Subcutaneous abdominal adipose tissue (tissue), 5 donors: ENCODE measurements at regions not wholly inside any gene's neighbourhood (a gene's known extent, or its start where the extent isn't known, plus 50 kb on each side); places are given as distances from the start of the nearest gene placed in this dataset.
"Not testable (repeated sequence)": the region's sequence is repeated elsewhere in the genome, so short reads cannot be mapped to it uniquely, and the experiment has no call there.

Experiments used
- H3K27ac ChIP-seq: one replicate; pipeline ENCODE4 v1.7.0; 2013; ENCODE audit warnings: low read depth, mild to moderate bottlenecking, inconsistent platforms, low read length, moderate library complexity
- H3K27me3 ChIP-seq, 5 donors: one replicate each; pipeline ENCODE4 v1.7.0; 2013; ENCODE audit warnings: low read length in 5 of 5, inconsistent platforms in 1 of 5; ENCODE audit not compliant: control insufficient read depth in 5 of 5, insufficient read depth in 4 of 5
- H3K36me3 ChIP-seq, 5 donors: one replicate each; pipeline ENCODE4 v1.7.0; 2013; ENCODE audit warnings: low read length in 5 of 5; ENCODE audit not compliant: control insufficient read depth in 5 of 5, insufficient read depth in 5 of 5
- H3K4me1 ChIP-seq, 5 donors: one replicate each; pipeline ENCODE4 v1.7.0; 2013; ENCODE audit warnings: low read length in 5 of 5, mild to moderate bottlenecking in 3 of 5, moderate library complexity in 1 of 5; ENCODE audit not compliant: control insufficient read depth in 5 of 5, insufficient read depth in 5 of 5
- H3K4me3 ChIP-seq, 5 donors: one replicate each; pipeline ENCODE4 v1.7.0; 2013; ENCODE audit warnings: low read length in 5 of 5, low read depth in 1 of 5
- H3K9ac ChIP-seq, 5 donors: one replicate each; pipeline ENCODE4 v1.7.0; 2013; ENCODE audit warnings: low read length in 5 of 5, mild to moderate bottlenecking in 4 of 5, moderate library complexity in 3 of 5
- H3K9me3 ChIP-seq, 5 donors: one replicate each; pipeline ENCODE4 v1.7.0; 2013; ENCODE audit warnings: low read length in 5 of 5; ENCODE audit not compliant: control insufficient read depth in 5 of 5
- donor health status: healthy.
- donor health status: healthy.
- donor health status: healthy.
- donor health status: healthy.
- donor health status: healthy.

DNA sequence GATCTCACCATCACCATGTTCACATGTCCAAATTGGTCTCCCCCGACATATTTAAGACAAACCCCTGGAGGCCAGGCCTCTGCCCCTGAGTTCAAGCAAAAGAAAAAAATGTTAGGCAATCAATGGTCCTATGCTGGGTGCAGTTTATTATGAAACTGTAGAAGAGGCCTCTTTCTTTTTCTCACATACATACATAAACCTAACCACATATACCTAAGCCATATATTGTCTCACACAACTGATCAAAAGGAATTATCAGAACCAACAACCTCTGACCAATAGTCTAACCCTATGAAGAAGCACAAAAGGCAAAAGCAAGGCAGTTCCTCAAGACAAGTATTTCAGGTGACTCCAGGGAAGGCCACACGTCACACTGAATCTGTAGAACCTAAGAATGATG lies 49.9 kb downstream of the ILRUN start:
- Histone ChIP-seq H3K9ac (peak overlapping the region in 1 of 5 donors; percentile 0), H3K36me3 (peaks cover 12 to 24% (median 20%) of the 10 kb centered on the region in 5 donors), H3K4me1 (peaks cover 0 to 10% (median 2%) of the 10 kb centered on the region in 5 donors), H3K27me3 (no peaks in the 10 kb centered on the region), H3K9me3 (no peaks in the 10 kb centered on the region), H3K4me3 (no peak overlapping the region), H3K27ac (no peak overlapping the region)

- Histone ChIP-seq H3K27me3 (no peaks in the 10 kb centered on the region), H3K4me3 (no peak overlapping the region), H3K4me1 (peaks cover 0 to 10% (median 2%) of the 10 kb centered on the region in 5 donors), H3K27ac (no peak overlapping the region), H3K9me3 (no peaks in the 10 kb centered on the region), H3K9ac (no peak overlapping the region), H3K36me3 (peaks cover 12 to 24% (median 20%) of the 10 kb centered on the region in 5 donors)
These were observed 50.9 kb downstream of the ILRUN start for GRCh38 chr6:34645627-34646026.

DNA sequence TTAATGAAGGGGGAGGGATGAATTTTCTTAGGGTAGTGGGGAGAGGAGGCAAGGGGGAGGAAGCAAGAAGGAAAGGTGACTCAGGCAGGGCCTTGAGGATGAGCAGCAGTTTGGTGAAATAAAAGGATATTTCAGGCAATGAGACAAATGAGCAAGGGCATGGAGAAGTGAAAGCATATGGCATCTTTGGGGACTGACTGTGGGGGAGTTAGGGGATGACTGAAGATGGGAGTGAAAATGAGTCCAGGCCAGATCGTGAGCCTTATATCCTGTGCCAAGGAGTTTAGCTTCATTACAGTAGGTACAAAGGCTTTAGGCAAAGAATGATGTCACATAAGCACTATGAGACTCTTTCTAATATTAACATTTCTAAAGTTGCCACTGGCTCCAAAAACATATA lies 51.9 kb downstream of the ILRUN start:
- H3K9me3 ChIP-seq: no peaks in the 10 kb centered on the region
- no peaks in the 10 kb centered on the region for H3K27me3 ChIP-seq
- H3K4me3 ChIP-seq: no peak overlapping the region
- H3K27ac ChIP-seq: no peak overlapping the region
- H3K36me3 ChIP-seq: peaks cover 12 to 24% (median 20%) of the 10 kb centered on the region in 5 donors
- peaks cover 0 to 10% (median 2%) of the 10 kb centered on the region in 5 donors for H3K4me1 ChIP-seq
- H3K9ac ChIP-seq: no peak overlapping the region

- H3K9me3 ChIP-seq: no peaks in the 10 kb centered on the region
- H3K27me3 ChIP-seq: no peaks in the 10 kb centered on the region
- peaks cover 12 to 30% (median 18%) of the 10 kb centered on the region in 5 donors for H3K36me3 ChIP-seq
- H3K27ac ChIP-seq: no peak overlapping the region
- H3K9ac ChIP-seq: no peak overlapping the region
- H3K4me1 ChIP-seq: peaks cover 0 to 7% (median 2%) of the 10 kb centered on the region in 5 donors
- H3K4me3 ChIP-seq: no peak overlapping the region
These were observed 54.1 kb downstream of the ILRUN start for GRCh38 chr6:34642427-34642826.

DNA sequence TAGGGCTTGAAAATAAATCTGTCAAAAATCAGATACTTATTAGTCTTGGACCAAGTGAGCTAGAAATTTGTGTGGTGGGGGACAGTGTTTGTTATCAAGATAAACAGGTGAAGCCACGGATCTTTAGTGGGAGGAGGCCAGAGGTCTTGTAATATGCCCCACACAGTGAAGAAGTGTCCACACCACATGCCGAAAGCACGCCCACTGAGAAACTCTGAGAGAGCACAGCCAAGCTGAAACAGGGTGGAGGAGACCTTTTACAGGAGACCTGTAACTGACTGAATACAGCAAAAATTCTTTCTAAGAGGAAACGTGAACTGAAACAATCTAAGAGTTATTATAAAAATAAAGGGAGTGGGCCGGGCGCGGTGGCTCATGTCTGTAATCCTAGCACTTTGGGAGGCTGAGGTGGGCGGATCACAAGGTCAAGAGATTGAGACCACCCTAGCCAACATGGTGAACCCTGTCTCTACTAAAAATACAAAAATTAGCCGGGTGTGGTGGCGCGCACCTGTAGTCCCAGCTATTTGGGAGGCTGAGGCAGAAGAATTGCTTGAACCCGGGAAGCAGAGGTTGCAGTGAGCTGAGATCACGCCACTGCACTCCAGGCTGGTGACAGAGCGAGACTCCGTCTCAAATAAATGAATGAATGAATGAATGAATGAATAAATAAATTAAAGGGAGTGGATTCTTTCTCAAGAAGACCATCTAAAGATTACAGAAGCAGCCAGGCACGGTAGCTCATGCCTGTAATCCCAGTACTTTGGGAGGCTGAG lies 56.3 kb downstream of the ILRUN start:
- H3K9ac ChIP-seq, H3K27ac ChIP-seq, H3K27me3 ChIP-seq, H3K9me3 ChIP-seq, H3K4me3 ChIP-seq, H3K4me1 ChIP-seq: not testable (repeated sequence)
- peaks cover 3 to 22% (median 10%) of the 10 kb centered on the region in 5 donors for H3K36me3 ChIP-seq

GRCh38 chr6:34638834-34639736 lies 57.5 kb downstream of the ILRUN start:
- Histone ChIP-seq H3K4me1 (no peaks in the 10 kb centered on the region), H3K36me3 (peaks cover 0 to 18% (median 2%) of the 10 kb centered on the region in 5 donors), H3K27me3 (no peaks in the 10 kb centered on the region), H3K4me3 (no peak overlapping the region), H3K9ac (no peak overlapping the region), H3K9me3 (no peaks in the 10 kb centered on the region), H3K27ac (no peak overlapping the region)

GRCh38 chr6:34633785-34634184 lies 62.8 kb downstream of the ILRUN start:
- H3K4me3 ChIP-seq: no peak overlapping the region
- no peak overlapping the region for H3K9ac ChIP-seq
- H3K9me3 ChIP-seq: no peaks in the 10 kb centered on the region
- no peaks in the 10 kb centered on the region for H3K27me3 ChIP-seq
- no peak overlapping the region for H3K27ac ChIP-seq
- peaks cover 0 to 13% (median 3%) of the 10 kb centered on the region in 5 donors for H3K36me3 ChIP-seq
- H3K4me1 ChIP-seq: no peaks in the 10 kb centered on the region

- Histone ChIP-seq H3K27ac (no peak overlapping the region), H3K36me3 (peaks cover 0 to 13% (median 3%) of the 10 kb centered on the region in 5 donors), H3K27me3 (no peaks in the 10 kb centered on the region), H3K9ac (no peak overlapping the region), H3K9me3 (no peaks in the 10 kb centered on the region), H3K4me3 (no peak overlapping the region), H3K4me1 (no peaks in the 10 kb centered on the region)
These were observed 63.3 kb downstream of the ILRUN start for GRCh38 chr6:34633256-34633655.

DNA sequence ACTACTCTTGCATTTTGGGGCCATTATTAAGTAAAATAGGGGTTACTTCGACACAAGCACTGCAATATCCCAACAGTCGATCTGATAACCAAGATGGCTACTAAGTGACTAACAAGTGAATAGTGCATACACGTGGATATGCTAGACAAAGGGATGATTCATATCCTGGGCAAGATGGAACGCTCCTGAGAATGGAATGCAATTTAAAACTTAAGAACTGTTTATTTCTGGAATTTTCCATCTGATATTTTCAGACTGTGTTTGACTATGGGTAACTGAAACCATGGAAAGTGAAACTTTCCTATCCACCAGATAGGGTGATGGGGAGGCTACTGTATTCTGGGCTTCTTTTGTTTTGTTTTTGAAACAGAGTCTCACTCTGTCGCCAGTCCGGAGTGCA lies 66.5 kb downstream of the ILRUN start:
- Histone ChIP-seq H3K9ac (no peak overlapping the region), H3K27ac (no peak overlapping the region), H3K9me3 (no peaks in the 10 kb centered on the region), H3K36me3 (peaks cover 0 to 7% (median 4%) of the 10 kb centered on the region in 5 donors), H3K4me3 (no peak overlapping the region), H3K4me1 (no peaks in the 10 kb centered on the region), H3K27me3 (no peaks in the 10 kb centered on the region)

DNA sequence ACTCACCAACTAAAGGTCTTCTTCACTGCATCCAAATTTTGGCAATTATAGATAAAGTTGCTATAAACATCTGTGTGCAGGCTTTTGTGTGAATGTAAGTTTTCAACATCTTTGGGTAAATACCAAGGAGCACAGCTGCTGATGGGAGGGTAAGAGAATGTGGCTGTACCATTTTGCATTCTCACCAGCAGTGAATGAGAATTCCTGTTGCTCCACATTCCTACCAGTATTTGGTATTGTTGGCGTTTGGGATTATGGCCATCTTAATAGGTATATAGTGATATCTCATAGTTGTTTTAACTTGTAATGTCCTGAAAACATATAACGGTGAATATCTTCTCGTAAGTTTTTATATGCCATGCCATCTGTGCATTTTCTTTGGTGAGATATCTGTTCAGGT lies 69.3 kb downstream of the ILRUN start:
- no peak overlapping the region for H3K27ac ChIP-seq
- no peaks in the 10 kb centered on the region for H3K9me3 ChIP-seq
- H3K4me3 ChIP-seq: no peak overlapping the region
- H3K36me3 ChIP-seq: peaks cover 0 to 7% (median 3%) of the 10 kb centered on the region in 5 donors
- no peaks in the 10 kb centered on the region for H3K4me1 ChIP-seq
- no peaks in the 10 kb centered on the region for H3K27me3 ChIP-seq
- H3K9ac ChIP-seq: no peak overlapping the region
